ENCODE measurements at regions not wholly inside any gene's neighbourhood (a gene's known extent, or its start where the extent isn't known, plus 50 kb on each side); places are given as distances from the start of the nearest gene placed in this dataset.
"Not testable (repeated sequence)": the region's sequence is repeated elsewhere in the genome, so short reads cannot be mapped to it uniquely, and the experiment has no call there.

GRCh38 chr19:27851543-27852060 lies 1361.3 kb downstream of the UQCRFS1 start:
- DNase-seq (ENCODE audit: low read depth), result no peak

- no peak for DNase-seq (ENCODE audit: low read depth)
Measured at GRCh38 chr19:27851002-27851481, 1361.9 kb downstream of the UQCRFS1 start.

- DNase-seq (ENCODE audit: low read depth), result no peak
Measured at GRCh38 chr19:27846944-27847343, 1366.0 kb downstream of the UQCRFS1 start.

GRCh38 chr19:27844261-27844660 lies 1368.7 kb downstream of the UQCRFS1 start:
- DNase-seq (ENCODE audit: low read depth), result no peak

GRCh38 chr19:27843861-27844260 lies 1369.1 kb downstream of the UQCRFS1 start:
- DNase-seq (ENCODE audit: low read depth), result no peak

- DNase-seq (ENCODE audit: low read depth), result no peak
Measured at GRCh38 chr19:27833031-27833430, 1379.9 kb downstream of the UQCRFS1 start.

DNA sequence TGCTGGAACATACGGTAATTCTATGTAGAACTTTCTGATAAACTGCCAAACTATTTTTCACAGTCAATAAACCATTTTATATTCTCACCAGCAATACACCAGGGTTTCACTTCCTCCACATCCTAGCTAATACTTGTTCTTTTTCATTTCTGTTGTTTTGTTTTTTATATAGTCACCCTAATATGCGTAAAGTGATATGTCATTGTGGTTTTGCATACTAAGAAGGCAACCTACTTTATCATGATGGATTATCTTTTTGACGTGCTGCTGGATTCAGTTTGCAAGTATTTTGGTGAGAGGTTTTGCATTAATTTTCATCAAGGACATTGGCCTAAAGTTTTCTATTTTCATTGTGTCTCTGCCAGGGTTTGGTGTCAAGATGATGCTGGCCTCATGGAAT lies 1384.1 kb downstream of the UQCRFS1 start:
- no peak for DNase-seq (ENCODE audit: low read depth)

DNA sequence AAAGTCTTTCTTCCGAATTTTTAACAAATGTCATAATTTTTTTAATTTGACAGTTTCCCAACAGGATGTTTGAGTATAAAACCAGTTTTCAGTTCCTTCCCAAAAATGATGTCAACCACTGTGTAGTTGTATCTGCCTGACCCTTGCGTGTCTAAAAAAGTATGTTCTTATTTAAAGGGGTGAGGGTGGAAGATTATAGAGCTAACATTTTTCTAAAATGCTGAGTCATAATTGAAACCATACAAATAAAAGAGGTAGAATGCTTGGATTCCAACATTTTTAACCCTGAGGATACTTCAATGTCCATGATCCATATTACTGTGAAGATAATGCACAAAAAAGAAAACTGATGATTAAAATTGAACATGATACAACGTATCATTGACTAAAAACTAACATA lies 1388.8 kb downstream of the UQCRFS1 start:
- no peak for DNase-seq (ENCODE audit: low read depth)

DNA sequence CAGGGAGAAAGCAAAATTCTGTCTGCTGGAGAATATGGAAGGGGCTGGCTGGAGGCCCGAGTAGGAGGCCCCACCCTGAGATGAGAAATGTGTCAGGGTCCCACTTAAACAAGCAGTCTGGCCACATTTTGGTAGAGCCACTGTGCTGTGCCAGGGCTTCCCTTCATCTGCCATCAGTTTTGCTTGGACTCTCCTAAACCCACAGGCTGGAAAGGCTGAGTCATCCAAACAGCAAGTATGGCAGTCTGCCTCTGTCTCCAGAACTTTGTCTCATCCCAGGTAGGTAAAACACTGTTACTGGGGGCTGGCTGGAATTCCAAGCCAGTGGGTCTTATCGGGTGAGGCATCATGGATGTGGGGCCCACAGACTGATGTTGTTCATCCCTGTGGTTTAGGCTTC lies 1390.6 kb downstream of the UQCRFS1 start:
- peak; percentile 24 for DNase-seq (ENCODE audit: low read depth)

GRCh38 chr19:27821418-27822018 lies 1391.4 kb downstream of the UQCRFS1 start:
- DNase-seq (ENCODE audit: low read depth), result no peak

- no peak for DNase-seq (ENCODE audit: low read depth)
Measured at GRCh38 chr19:27815985-27816384, 1397.0 kb downstream of the UQCRFS1 start.

GRCh38 chr19:27814834-27815233 lies 1398.1 kb downstream of the UQCRFS1 start:
- DNase-seq (ENCODE audit: low read depth), result not testable (repeated sequence)

GRCh38 chr19:27814274-27814673 lies 1398.7 kb downstream of the UQCRFS1 start:
- DNase-seq (ENCODE audit: low read depth), result not testable (repeated sequence)

DNA sequence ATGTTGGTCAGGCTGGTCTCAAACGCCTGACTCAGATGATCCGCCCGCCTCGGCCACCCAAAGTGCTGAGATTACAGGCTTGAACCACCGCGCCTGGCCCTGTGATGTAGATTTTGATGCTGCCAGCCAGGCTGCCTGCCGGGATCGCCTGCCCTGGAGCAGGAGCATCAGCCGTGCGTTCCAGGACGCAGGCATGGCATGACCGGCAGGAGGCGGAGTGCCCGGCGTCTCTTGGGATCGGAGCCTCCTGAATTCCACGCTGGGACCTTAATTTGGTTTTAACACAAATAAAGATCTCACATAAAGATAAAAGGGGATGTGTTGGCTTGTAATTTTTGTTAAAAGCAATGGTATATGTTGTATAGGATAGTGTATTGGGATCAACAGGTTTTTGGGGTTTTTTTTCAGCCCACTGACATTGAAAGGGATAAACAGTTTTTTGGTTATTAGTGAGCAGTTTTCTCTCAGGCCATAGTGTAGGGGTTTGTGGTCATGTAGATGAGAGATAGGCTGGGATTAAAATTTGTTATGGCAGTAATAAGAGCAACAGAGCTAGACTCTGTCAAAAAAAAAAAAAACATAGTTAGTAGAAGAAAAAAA lies 1406.4 kb downstream of the UQCRFS1 start:
- DNase-seq (ENCODE audit: low read depth), result no peak

GRCh38 chr19:27805848-27806247 lies 1407.1 kb downstream of the UQCRFS1 start:
- DNase-seq (ENCODE audit: low read depth), result no peak

GRCh38 chr19:27802293-27802692 lies 1410.7 kb downstream of the UQCRFS1 start:
- DNase-seq (ENCODE audit: low read depth), result not testable (repeated sequence)

GRCh38 chr19:27796540-27796939 lies 1416.4 kb downstream of the UQCRFS1 start:
- DNase-seq (ENCODE audit: low read depth), result no peak

DNA sequence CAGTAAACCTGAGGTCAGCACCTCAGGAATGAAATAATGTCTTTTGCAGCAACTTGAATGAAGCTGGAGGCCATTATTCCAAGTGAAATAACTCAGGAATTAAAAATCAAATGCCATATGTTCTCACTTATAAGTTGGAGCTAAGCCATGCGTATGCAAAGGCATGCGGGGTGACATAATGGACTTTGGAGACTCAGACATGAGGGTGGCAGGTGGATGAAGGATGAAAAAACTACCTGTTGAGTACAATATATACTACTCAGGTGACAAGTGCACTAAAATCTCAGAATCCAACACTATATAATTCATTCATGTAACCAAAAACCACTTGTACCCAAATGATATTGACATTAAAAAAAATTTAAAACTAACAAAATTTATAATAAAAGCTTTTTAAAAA lies 1416.9 kb downstream of the UQCRFS1 start:
- DNase-seq (ENCODE audit: low read depth), result no peak

GRCh38 chr19:27795369-27795768 lies 1417.6 kb downstream of the UQCRFS1 start:
- DNase-seq (ENCODE audit: low read depth), result no peak

DNA sequence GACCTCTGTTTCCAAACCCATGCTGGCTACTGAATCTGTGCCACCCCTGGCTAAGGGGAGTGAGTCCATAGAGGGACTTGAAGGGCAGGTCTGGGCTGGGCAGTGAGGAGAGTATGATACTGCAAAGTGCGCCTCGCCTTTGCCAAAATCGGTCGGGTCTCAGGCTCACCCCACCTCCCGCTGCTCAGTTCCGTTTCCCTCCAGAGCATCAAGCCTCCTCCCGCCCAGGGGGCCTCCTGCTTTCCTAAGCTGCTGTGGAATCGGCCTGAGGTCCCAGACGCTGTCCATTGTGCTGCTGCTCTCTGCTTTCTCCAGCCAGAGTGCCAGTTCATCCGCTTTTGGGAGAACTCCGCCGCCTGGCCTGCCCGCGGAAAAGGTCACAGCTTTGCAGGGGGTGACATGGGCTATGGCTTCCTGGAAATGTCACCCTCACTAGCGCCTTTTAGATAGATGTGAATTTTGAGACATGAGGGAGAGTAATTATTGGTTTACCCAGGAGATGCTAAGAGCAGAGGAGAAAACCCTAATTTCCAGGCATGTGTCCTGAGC lies 1418.4 kb downstream of the UQCRFS1 start:
- DNase-seq (ENCODE audit: low read depth), result peak; percentile 26

GRCh38 chr19:27793644-27794493 lies 1419.1 kb downstream of the UQCRFS1 start:
- peak; percentile 98 for DNase-seq (ENCODE audit: low read depth)

DNA sequence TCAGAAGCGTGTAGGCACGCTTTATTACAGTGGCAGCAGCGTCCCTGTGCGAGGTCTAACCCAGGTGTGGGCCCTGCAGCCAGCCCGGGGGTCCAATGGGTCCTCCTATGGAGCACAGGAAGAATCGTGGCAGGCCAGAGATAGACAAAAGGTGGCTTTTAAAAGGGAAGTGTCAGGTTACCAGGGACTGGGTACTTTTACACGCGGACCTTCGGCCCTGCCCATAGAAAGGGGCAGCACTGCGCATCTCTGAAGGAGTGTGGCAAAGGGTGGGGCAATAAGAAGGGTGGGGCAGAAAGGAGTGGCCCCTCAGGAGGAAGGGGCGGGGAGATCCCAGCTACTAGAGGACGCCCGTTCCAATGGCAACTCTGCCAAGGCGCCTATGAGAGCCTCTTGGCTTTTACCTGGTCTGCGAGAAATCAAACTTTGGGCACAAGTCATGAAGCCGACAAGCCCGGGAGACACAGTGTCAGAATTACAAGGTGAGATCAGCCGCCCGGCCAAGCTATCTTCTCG lies 1419.8 kb downstream of the UQCRFS1 start:
- DNase-seq (ENCODE audit: low read depth), result peak; percentile 92
